ENCODE measurements at regions not wholly inside any gene's neighbourhood (a gene's known extent, or its start where the extent isn't known, plus 50 kb on each side); places are given as distances from the start of the nearest gene placed in this dataset.

DNA sequence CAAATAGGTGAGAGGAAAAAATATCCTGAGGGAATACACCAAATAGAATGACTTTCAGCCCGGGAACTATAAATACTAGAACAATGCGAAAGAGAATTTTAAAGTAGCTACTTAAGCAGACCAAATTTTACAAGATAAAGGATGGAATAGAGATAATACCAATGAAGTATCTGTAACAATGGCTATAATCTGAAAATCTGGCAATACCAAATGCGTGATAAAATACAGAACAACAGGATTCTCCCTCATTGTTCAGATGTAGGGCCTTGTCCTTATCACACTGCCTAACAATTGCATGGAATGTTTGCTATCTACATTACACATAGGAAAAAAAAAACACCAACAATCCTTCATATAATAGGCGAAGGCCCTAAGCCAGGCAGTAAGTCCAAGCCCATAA, 815.4 kb upstream of the MDGA2 start:
- Histone ChIP-seq H3K4me3 (no peak overlapping the region), H3K27ac (no peak overlapping the region), H3K36me3 (replicated peaks in 1 of 2) (no peaks in the 10 kb centered on the region), H3K27me3 (no peaks in the 10 kb centered on the region), H3K9me3 (replicated peaks in 1 of 3) (no peaks in the 10 kb centered on the region), H3K4me1 (replicated peaks in 1 of 2) (no peaks in the 10 kb centered on the region)
- 90 to 91% (median 90%) methylated on average over 4 of the region's 4 CpGs for WGBS, 4 donors
- DNase-seq, result no peak
- TF ChIP-seq CTCF (IDR thresholded peaks at IDR 0.05), result no peak
- intact Hi-C loops (cut with DNase I), result no loop called here

DNA sequence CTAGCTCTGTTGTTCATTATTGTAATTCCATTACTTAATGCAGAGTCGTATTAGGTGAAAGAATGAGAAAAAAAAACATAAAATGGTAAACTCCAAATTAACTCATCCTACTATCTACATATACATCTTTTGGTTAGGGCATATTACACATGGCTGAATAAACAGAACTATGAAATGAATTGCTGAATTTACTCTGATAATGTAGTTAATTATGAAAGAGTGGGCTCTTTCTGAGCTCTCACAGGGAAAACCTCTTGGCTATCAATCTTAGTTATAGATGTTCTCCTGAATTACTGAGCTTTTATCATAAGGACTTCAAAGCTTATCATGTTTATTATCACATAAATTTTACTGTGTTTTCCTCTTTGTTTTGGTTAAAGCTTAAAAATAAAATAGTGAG, 798.5 kb upstream of the MDGA2 start:
- intact Hi-C loops (cut with DNase I), result no loop called here
- H3K4me3 ChIP-seq, result no peak overlapping the region
- H3K4me1 ChIP-seq (replicated peaks in 1 of 2), result no peaks in the 10 kb centered on the region
- H3K36me3 ChIP-seq (replicated peaks in 1 of 2), result no peaks in the 10 kb centered on the region
- no peak overlapping the region for H3K27ac ChIP-seq
- peaks cover 0 to 8% (median 0%) of the 10 kb centered on the region in 3 donors for H3K9me3 ChIP-seq (replicated peaks in 1 of 3)
- DNase-seq, result no peak
- WGBS, 4 donors, result 63 to 71% (median 67%) methylated on average over 1 of the region's 1 CpG
- H3K27me3 ChIP-seq, result no peaks in the 10 kb centered on the region
- TF ChIP-seq CTCF (IDR thresholded peaks at IDR 0.05), result no peak
- TF ChIP-seq POLR2A (IDR thresholded peaks at IDR 0.05), result no peak

GRCh38 chr14:48456051-48456450, 780.6 kb upstream of the MDGA2 start:
- intact Hi-C loops (cut with DNase I), result no loop called here
- TF ChIP-seq CTCF (IDR thresholded peaks at IDR 0.05), result no peak
- TF ChIP-seq POLR2A (IDR thresholded peaks at IDR 0.05), result no peak
- Histone ChIP-seq H3K4me1 (replicated peaks in 1 of 2) (no peaks in the 10 kb centered on the region), H3K4me3 (no peak overlapping the region), H3K27me3 (no peaks in the 10 kb centered on the region), H3K27ac (no peak overlapping the region), H3K36me3 (replicated peaks in 1 of 2) (no peaks in the 10 kb centered on the region), H3K9me3 (replicated peaks in 1 of 3) (no peaks in the 10 kb centered on the region)
- no peak for DNase-seq

- no peak for DNase-seq
- Histone ChIP-seq H3K36me3 (replicated peaks in 1 of 2) (no peaks in the 10 kb centered on the region), H3K27ac (no peak overlapping the region), H3K4me3 (no peak overlapping the region), H3K27me3 (no peaks in the 10 kb centered on the region), H3K4me1 (replicated peaks in 1 of 2) (no peaks in the 10 kb centered on the region), H3K9me3 (replicated peaks in 1 of 3) (peaks cover 0 to 3% (median 0%) of the 10 kb centered on the region in 3 donors)
- no peak for TF ChIP-seq CTCF (IDR thresholded peaks at IDR 0.05)
- intact Hi-C loops (cut with DNase I), result no loop called here
- 87 to 92% (median 89%) methylated on average over 2 of the region's 2 CpGs for WGBS, 4 donors
Observed at GRCh38 chr14:48454887-48455286, 779.5 kb upstream of the MDGA2 start.

Measured in adrenal gland (tissue), 9 donors.